GM19467 (cell line): ENCODE measurements at regions not wholly inside any gene's neighbourhood (a gene's known extent, or its start where the extent isn't known, plus 50 kb on each side); places are given as distances from the start of the nearest gene placed in this dataset.
"Not testable (repeated sequence)": the region's sequence is repeated elsewhere in the genome, so short reads cannot be mapped to it uniquely, and the experiment has no call there.

ENCODE experiments used
- ATAC-seq: cut with Tn5 transposase; IDR thresholded peaks from one replicate; pipeline ENCODE4 v1.9.1; 2021; ENCODE audit warnings: mild to moderate bottlenecking, moderate library complexity; ENCODE audit not compliant: unreplicated experiment

DNA sequence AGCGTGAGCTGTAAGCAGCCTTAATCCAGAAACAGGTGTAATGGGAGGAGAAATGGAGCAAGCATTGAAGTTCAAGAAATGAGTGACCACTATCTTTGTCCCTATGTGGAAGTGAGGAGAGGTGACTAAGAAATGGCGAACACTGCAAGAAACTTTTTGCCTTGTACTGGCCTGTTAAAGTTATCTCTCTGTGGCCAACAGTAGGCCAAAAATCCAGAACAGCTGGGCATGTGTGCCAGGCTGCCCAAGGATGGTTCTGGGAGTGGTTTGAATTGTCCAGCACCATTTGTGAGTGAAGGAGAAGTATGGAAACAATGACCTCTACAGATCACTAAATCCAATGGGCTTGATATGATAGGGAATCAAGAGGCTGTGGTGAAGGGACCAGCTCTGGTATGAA lies 83.3 kb upstream of the FRMD6 start:
- no peak for ATAC-seq

DNA sequence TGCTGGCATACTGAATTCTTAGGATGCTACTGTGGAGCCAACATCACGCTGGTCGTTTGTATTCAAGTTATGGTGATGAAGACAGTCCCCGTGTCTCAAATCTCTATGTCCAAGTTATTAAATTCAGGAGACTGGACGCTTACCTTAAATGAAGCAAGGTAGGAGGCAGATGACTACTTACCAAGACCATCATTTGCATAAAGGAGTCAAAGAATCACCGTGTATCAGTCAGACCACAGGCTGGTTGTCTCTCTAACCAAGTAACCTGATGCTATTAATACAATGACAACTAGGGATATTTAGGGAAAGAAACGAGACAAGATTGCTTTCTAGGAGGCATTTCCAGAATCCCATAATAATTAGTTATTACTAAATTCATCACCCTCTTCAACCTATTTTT lies 78.1 kb upstream of the FRMD6 start:
- ATAC-seq, result no peak

DNA sequence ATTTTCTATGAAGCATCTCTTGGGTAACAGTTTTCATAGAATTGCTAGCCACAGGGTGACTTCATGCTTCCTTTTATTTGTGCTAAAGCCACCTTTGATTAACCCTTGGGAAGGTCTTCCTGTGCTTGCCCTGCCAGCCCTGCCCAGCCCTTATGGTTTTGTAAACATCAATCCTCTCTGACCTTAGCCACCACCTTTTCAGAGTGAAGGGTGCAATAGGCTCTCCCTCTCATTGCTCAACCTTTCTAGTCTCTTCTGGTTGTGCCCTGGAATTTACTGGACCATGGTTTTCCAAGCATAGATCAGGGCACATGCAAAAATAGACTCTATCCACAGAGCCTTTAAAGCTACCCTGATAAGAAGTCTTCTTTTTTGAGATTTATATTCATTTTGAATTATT lies 77.7 kb upstream of the FRMD6 start:
- no peak for ATAC-seq

DNA sequence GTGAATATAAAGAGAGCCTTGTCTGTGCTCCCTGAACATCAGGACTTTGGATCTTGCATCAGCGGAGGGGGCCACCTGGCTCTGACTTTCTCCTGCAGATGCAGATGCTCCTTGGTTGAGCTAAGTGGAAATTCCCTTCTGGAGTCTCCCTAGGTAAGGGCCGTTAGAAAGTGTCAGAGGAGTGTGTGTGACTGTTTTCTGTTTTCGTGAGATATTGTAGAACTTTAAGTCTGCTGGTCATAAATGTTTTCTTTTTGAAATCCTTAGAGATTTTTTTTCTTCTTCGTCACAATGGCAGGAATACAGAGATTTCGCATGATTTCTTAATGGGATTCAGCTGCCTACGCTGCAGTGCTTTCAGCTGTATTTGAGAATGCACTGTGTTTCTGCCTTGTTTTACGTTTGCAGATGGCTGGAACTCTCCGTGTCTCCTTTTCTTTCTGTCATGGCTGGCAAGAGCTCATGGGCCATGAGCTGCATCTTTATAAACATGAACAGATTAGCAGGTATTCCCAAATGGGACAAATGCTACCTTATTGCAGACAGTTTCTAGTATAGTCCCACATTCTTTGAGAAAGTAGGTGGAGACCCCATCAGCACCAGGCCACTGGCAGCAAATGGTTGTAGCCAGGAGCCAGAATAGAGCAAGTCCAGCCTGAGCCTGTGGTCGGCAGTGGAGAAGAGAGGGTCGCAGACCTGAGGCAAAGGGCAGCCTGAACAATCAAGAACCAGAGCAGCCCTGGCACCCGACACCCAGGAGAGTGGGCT lies 76.2 kb upstream of the FRMD6 start:
- no peak for ATAC-seq

DNA sequence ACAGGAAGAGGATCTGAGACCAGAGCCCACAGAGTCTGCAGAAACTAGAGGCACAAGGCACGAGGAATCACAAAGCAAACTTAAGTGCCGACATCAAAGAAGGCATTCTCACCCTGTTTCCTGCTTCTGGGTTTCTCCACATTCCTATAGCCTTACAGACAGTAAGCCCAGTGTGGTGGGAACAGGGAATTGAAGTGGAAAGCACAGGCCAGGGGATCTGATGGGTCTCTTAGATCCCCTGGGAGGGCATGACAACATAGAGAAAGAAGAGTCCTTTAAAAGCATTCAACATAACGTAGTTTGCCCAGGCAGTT lies 75.6 kb upstream of the FRMD6 start:
- no peak for ATAC-seq

DNA sequence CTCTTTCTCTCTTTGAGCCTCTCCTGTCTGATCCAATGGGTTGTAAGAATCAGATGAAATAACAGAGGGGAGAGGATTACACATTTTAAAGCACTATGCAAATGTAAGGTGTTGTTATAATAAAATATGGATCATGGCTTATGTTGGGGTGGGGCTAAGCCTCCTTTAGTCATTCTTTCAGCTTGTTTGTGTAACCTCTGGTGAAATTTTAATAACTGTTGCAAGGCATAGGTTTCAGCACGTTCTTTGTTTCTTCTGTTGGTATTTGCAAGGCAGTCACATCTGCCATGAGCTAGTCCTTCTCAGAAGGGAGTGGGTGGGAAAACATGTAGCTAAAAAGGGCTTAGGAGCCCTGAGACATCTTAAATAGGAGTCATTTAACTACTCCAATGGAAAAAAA lies 74.8 kb upstream of the FRMD6 start:
- no peak for ATAC-seq

DNA sequence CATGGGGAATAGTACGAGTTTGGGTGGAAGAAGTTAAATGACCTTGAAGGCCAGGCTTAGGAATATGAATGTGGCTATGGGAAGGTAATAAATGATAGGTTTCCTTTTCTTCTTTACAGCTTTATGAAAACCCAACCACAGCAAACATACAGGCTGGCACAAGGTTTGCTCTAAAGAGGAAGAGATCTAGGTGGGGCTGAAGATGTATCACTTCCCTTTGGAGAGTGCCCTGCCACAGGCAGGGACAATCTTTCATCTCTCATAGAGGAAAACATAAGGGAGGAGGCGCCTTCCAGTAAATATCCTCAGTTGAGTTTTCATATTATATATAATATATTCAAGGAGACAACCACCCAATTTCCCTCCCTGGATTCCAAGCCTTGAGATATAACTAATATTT lies 72.9 kb upstream of the FRMD6 start:
- no peak for ATAC-seq

DNA sequence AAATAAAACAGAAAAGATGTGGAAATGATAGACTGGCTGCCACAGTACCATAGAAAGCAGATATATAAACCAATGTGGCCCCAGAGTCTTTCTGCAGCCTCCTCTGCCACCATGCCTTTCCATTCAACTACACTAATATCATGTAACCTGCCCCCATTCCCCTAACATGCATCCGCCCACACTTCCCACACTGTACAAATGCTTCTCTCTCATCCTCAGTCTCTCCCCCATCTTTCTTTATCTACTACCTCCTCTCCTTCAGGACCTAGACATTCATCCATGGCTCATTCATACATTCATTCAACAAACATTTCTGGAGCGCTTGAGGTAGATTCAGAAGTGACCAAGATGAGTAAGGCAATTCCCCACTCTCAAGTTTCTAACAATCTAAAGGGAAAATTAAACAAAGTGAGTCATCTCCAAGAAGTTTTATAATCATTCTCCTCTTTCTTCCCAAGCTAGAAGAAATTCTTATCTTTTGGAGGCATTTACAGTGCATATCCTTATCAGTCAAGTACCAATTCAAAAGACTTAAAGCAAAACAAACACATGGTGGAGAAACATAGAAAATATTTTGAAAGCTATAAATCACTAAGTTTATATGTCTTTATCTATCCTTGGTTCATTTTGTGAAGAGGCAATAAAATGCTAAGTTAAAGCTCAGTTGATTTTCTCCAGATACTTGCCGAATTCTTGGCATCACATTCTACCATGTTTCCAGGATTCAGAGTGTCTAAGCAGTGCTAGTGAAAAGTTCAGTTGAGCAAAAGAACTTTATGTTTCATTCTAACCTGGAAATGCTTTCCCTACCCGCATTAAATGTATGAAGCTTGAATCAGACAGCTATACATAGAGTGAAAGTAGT lies 70.5 kb upstream of the FRMD6 start:
- ATAC-seq, result no peak

DNA sequence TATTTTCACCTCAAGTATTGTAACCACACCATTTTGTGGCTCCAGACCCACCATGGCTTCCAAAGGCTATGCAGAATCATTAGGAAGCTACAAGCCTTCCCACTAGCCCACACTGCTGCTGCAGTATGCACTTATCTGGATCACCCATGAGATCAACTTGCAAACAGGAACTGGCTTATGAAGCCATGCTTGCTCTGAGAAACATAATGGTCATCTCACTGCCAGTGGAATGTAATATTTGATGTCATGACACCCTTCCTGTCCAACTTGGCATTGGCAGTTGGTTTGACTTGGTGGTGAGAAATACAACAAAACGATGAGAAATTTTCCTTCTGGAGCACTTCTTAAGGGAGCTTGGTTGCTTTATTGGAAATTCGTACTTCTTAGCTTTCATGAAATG lies 69.3 kb upstream of the FRMD6 start:
- no peak for ATAC-seq

DNA sequence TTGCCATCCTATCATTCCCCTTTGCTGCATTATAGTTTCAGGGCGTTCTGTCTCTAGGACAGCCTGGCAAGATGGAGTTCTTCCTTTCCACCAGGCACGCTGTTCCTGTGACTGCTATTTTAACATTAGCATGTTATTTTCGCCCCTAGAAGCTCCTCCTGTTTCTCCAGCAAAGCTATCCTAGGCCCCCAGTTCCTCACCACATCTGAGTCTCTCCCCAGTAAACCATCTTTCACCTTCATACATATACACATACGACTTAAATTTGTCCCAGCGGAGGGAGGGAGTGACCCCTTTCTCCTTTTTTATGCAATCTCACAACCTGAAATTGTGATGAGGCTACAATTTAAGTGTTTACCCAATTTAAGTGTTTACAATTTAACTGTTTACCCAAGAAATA lies 66.7 kb upstream of the FRMD6 start:
- no peak for ATAC-seq

DNA sequence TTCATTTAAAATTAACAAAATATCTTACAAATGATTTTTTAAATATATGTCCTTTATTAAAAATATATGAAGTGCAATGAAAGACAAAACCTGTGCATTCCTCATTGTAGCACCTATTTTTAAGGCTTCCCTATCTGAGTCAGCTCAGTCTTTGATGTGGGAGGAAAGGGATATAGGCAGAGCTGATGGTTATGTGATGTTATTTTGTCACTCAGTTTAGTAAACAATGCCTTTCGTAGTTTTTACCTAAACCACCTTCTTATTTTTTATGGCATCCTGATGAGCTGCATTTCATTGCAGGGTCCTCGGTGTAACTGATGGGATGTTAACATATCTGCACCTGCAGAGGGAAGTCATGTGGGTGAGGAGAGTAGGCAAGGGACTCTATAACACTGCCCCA lies 58.9 kb upstream of the FRMD6 start:
- ATAC-seq, result no peak

DNA sequence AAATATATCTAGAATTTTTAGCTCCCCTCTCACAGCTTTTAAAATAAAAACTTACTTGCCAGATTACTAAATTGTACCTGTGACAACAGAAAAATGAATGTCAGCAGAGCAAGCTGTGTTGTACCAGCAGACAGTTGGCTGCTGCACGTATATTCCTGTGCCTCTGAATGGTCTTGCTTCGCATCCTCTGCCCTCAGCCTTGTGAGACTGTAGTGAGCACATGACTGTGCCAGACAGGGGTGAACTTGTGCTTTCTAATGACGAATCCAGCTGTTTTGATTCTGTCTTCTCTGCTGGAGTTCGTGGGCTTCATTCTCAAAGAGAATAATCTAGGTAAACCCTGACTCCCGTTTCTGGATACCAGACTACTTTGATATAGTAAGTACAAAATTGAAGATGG lies 58.3 kb upstream of the FRMD6 start:
- ATAC-seq, result no peak

DNA sequence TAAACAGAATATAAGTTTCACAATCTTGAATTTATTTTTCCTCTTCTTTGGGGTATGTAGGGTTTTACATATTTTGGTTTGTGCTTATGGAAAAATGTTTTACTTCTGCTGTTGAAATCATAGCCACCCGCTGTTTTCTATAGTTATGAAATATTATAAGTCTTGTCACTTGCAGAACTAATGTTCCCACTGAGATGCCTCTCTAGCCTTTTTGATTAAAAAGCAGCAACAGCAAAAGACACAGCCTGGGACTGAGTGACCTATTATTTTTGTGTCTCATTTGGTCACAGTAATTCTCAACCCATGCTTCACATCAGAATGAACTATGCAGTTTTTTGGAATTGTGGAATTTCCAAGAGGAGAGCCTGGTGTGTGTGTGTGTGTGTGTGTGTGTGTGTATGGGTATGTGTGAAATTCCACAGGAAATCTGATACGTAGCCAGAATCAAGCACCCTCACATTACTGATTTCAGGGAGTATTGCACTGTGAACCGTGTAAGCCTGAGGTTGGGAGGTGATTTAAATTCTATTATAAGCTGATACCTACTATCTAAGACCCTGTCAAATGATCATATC lies 55.7 kb upstream of the FRMD6 start:
- ATAC-seq, result no peak

DNA sequence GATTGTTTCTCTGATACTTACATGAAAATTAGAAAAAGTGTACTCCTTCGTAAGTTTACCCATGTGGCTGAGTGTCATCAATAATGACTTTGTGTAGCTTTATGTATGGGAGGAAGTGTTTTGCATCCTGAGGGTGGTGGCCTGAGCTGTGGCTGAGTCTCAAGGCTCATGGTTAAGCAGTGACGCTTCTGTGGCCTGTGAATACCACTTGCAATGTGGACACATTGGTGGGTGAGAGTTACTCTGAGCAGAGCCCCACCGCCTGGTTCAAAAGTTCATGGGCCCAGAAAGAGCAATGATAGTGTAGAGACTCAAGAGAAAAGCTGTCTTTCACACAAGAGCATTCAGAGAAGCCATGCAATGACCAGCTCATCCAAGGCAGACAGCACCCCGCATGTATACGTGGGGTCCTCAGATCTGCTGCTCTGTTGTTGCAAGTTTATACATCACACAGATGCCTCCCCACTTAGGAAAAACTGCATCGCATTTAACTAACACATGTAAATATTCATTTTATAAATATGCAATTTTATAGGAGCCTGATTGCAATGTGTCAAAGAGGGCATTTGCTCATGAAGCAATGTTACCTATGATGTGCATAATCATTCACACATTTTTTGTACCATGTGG lies 55.1 kb upstream of the FRMD6 start:
- ATAC-seq, result no peak

DNA sequence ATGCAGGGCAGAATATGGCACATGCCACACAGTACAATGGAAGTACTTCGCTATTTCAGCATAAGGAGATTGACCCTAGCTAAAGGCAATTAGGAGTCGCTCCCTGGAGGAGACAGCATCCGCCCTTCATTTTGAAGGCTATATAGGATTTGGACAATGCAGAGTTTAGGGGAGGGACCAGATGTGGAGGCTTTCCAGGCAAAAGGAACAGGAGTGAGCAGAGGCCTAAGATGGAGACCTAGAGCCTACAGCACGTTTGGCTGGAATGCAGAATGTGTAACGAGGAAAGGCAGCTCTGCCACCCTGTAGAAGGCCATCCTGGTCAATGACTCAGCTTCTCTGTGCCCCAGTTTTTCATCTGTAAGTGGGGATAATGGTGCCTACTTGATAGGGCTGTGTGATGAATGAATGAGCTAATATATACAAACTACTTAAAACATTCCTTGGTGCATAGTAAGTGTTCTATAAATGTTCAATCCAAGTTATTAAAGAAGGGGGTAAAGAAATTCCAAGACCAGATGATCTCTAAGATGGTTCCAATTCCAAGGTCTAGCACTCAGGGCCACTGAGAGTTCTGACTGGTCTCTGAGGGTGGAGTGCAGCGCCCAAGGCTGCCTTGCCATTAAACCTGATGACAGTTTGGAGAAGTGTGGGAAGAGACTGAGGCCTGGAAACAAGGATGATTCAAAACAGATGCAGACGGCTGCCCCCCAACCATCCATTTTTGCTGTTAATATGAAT lies 54.3 kb upstream of the FRMD6 start:
- no peak for ATAC-seq

DNA sequence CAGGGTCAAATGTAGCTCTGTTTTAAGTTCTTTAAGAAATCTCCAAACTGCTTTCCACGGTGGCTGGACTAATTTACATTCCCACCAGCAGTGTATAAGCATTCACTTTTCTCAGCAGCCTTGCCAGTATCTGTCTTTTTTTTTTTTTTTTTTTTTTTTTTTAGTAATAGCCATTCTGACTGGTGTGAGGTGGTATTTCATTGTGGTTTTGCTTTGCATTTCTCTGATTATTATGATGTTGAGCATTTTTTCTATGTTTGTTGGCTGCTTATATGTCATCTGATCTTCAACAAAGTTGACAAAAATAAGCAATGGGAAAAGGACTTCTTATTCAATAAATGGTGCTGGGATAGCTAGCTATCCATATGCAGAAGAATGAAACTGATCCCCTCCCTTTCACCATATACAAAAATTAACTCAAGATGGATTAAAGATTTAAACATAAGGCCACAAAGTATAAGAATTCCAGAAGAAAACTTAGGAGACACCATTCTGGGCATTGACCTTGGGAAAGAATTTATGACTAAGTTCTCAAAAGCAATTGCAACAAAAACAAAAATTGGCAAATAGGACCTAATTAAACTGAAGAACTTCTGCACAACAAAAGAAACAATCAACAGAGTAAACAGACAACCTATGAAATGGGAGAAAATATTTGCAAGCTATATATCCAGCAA lies 52.6 kb upstream of the FRMD6 start:
- ATAC-seq, result not testable (repeated sequence)

DNA sequence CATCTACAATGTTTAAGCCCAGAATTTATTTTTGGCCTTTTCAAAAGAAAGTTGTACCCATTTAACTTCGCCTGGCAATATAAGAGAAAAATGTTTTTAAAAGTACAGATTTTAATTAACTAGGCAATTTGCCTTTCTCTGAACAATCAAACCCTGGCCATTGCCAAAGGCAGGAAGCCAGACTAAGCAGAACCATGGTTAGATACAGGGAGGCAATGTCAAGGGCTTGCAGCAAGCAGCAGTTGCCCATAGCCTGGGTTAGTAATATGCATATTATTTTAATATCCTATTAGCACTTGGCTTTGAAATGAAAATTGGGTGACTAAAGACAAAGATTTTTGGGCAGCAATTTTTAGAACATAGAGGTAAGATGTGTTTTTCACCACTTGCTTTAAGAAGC lies 51.1 kb upstream of the FRMD6 start:
- ATAC-seq, result no peak
